DMS53 treated with DMSO at 0.1 percent for 48 hours (cell line): ENCODE measurements at regions not wholly inside any gene's neighbourhood (a gene's known extent, or its start where the extent isn't known, plus 50 kb on each side); places are given as distances from the start of the nearest gene placed in this dataset.

ENCODE experiments used
- DNase-seq: peaks from one replicate; lab custom pipeline; 2025; ENCODE audit not compliant: unreplicated experiment; lab: John Stamatoyannopoulos, UW

DNA sequence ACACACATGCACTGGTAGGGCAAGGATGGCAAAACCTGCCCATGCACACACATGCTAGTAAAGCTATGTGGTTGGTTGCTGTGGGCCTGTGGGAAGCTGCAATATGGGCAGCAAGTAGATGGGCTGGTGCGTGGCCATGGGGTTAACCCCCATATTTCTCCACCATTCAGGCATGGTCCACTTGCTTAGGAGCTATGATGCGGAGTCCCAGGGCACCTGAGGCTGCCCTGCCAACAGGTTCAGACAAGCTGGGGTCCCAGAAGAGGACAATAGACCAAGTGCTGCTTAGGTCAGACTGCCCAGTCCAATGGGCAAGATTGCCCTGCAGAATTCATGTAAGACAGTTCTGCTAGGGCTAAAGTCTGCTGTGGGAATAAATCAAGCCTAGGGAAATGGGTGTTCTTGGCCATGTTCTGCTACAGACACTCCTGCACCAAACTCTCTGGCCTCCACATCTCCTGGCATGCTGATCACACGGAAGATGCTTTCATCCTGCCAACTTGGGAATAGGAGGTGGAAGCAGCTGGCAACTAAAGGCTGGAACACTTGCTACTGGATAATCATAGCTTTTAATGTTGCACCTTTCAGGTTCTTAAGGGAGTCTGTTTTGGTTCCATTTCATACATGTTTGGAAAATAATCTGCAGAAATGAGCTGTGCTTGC, 646.3 kb upstream of the SLITRK1 start:
- no peak for DNase-seq

DNA sequence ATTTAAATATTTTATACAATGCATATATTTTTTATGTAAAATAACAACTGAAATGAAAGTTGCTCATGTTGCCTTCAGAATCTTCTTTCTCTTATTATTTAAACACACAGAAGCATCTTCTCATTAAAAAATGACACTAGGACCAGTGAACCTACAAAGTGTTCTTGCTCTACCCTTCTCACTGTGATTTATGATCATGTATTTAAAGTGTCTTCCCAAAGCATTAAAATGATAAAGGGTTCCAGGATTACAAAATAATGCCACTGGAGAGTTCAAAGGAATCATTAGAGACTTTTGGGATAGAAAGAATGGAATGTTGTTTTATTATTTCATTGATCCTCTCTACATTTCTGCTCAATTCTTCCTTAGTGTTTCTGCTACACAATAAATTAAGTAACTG, 643.6 kb upstream of the SLITRK1 start:
- DNase-seq, result no peak

DNA sequence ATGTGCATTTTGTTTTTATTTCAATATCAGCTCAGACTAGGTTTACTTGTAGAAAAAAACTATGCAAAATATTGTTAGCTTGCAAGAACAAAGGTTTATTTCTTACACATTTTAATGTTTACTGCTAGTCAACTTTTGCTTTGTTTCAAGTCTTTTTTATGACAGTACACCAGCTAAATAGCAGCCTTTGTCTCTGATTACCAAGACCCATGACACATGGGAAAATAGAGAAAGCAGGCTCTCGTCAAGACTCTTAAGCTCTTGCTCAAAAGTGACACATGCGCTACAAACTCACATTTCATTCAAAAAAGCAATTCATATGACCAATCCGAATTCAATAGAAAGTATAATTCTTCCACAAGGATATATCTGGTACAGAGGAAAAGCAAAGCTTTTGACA, 642.3 kb upstream of the SLITRK1 start:
- DNase-seq, result no peak

DNA sequence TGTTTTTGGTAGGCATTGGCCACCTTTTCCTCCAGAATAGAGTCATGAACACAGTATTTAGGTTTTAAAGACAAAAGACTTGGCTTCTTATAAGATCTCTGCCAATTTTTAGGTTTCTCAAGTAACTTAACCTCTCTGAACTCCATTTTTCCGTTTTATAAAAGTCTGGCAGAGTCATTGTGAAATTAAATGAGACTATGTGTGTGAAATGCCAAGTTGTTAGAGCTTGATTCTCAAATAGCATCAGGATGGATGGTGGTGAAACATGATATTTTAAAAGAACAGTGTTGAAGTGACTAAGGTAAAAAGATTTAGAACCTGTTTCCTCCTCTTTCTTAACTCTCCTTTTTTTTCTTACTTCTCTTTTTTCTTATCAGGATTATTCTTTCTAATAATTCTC, 617.7 kb upstream of the SLITRK1 start:
- no peak for DNase-seq

DNA sequence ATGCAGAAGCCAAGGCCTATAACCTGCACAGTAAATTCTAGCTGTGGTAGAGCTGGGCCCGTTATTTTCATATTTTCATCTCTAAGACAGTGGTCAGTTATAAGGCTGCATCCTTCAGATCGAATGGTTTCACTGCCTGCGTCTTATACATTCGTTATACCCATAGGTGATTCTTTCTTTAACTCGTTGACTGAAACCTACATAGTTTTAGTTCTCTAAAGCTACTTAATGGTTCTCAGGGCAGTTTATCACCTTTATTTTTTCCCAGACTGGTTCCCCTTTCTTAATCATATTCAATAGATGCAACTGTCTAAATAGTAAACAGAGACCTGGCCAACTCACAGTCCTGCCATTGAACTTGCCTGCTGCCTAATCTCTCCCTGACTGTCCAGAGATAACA, 615.3 kb upstream of the SLITRK1 start:
- no peak for DNase-seq

DNA sequence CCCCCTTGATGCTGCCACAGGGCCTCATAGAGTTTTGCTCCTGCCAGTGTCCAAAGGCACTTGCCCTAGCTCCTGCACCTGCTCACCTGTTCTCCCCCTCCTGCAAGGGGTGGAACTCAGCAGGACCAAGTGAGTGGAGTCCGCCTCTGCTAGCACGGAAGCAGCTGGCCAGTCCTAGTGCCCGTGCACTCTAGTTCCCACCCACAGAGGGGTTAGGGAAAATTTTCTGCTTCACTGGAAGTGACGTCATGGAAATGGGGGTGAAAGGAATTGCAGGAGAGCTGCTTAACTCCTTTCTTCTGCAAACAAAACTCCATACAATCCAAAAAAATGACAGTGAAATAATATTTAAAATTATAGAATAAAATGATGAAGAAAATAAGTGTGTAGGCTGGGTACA, 609.7 kb upstream of the SLITRK1 start:
- no peak for DNase-seq

DNA sequence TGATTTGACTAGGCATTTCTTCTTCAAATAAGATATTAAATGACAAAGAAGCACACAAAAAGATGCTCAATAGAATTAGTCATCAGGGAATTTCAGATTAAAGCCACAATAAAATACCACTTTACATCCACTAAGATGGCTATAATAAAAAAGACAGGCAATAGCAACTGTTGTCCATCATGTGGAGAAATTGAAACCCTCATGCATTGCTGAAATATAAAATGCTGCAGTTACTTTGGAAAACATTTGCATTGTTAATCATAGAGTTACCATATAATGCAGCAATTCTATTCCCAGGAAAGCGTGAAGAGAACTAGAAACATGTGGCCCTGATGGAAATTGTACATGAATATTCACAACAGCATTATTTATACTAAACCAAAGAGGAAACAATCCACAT, 605.5 kb upstream of the SLITRK1 start:
- DNase-seq, result no peak

DNA sequence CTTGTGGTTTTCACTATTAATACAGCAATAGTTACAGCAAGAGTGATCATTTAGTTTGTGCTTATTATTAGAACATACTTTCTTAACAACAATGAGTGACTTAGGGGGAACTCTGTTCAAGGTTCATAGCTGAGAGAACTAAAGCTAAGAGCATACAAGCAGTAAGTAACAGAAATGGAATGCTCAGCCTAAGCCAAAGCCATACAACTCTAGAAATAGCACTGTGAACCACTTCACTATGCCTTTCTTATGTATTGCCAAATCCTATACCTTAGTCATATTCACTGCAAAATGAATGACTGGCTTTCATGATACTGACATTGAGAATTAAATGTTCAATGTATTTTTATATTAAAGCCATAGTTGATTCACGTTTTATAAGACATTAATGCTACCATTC, 599.7 kb upstream of the SLITRK1 start:
- DNase-seq, result no peak

DNA sequence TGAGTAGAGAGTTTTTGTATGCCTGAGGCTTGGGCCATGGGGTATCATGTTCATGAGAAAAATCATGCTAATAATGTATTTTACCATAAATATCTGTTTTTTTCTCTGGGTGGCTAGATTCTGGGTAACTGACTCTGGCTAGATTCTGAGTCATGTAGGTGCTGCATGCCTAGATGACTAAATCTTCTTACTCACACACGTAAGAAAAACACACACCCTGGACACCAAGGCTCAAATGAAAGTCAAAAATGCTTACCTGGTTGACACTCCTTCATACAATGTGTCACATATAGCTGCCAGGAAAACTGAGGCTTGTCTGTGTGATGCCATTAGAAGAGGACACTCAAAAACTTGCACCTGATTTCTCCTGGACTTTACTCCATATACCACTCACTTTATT, 597.4 kb upstream of the SLITRK1 start:
- no peak for DNase-seq

DNA sequence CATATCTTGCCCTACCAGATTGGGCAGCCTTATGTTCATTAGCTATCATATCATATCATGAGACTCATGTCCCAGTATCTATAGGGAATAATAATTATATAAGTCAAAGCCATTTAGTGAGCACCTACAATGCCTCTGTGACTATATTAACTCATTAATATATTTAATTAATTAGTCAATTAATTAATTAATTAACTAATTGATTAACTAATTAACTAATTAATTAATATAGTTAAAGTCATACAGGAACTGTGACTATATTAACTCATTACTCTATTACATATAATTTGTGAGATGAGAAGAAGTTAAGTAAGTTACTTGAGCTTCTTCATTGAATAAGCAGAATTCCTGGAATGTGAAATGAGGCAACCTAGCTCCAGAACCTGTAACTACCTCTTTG, 588.3 kb upstream of the SLITRK1 start:
- no peak for DNase-seq

DNA sequence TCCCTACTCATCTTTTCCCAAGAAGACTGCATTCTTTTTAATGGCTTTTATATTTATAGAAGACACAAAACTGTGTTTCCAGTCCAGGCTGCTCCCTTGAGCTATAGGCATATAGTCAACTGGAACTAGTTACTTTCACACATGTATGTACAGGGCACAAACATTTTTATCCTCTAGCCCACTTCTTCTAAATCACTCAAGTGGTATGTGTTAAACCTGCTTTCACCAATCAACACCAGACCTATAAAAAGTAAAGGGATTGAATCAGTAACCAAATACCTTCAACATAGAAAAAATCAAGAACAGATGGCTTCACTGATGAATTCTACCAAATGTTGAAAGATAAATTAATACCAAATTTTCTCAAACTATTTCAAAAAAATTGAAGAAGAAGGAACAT, 584.2 kb upstream of the SLITRK1 start:
- no peak for DNase-seq

DNA sequence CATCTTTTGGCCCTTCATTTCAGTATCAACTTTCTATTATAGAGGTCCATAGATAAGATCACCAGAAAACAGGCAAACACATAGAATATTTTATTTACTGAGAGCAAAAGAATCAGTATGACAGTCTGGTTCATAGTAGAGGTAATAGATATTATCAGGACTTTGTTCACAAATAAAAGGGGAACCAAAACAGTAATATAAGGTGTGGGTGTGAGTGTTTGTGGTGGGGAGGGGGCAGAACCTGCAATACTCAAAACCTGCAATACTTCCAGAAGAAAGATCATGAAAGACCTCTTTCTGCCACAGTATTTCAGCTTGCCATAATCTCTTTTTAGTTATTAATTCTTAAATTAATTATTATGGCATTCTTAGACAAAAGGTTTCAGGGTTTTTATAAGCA, 578.7 kb upstream of the SLITRK1 start:
- no peak for DNase-seq

DNA sequence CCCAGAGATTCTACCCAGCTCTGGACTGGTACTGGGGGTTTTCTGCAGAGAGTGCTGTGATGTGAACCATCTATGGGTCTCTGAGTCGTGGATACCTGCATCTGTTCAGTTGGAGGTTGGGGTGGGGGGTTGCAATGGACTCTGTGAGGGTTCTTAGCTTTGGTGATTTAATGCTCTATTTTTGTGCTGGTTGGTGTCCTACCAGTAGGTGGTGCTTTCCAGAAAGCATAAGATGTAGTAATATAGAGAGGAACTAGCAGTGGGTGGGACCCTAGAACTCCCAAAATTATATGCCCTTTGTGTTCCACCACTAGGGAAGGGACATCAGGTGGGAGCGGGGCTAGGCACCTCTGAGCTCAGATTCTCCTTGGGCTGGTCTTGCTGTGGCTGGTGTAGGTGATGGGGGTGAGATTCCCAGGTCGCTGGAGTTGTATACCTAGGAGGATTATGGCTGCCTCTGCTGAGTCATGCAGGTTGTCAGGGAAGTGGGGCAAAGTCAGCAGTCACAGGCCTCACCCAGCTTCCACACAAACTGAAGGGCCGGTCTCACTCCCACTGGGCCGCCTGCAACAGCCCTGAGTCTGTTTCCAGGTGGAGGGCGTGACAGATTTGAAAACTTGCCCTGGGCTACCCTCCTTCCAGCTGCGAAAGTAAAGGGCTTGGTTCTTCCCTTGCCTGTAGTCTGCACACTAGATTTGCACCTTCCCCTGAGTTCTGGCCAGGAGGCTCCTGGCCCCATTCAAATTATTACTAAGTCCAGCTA, 573.0 kb upstream of the SLITRK1 start:
- DNase-seq, result no peak

DNA sequence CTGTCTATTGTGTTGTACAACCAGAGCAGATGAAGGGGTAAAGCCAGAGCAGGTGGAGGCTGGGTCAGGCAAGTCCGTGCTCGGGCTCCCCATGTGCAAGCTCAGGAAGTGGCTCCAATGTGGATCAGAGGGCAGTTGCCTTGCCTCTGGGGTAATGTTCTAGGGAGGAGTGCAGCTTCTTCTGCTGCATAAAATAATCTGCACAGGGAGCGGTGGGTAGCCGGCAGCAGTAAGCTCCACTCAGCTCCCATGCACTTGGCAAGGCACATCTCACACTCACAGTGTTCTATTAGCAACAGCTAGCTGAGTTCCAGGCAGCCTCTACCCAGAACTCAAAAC, 565.3 kb upstream of the SLITRK1 start:
- no peak for DNase-seq

DNA sequence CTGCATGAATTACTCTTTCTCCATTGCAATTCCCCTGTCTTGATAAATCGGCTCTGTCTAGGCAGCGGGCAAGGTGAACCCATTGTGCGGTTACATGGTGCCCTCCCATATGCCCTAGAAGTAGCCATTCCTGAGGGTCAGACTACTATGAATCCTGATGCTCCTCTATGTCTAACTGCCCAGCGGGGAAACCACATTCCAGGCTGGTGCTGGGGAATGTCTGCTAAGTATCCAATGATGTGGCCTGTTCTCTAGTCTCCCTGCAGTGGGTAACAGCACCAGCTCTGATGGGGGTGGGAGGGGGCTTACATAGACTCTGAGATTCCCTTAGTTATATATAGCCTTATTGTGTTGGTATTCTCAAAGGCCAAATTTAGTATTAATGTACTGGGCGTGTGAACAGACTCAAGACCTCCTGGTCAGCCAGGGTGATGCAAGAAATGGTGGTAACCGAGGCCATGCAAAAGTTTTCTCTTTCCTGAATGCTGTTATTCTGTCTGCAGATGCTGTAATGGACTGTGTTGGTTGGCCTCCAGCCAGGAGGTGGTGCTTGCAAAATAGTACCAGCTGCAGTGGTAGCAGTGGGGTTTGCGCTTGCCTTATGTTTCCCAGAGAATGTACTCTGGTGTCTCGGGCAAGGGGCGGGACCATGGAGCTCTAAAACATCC, 564.8 kb upstream of the SLITRK1 start:
- no peak for DNase-seq

DNA sequence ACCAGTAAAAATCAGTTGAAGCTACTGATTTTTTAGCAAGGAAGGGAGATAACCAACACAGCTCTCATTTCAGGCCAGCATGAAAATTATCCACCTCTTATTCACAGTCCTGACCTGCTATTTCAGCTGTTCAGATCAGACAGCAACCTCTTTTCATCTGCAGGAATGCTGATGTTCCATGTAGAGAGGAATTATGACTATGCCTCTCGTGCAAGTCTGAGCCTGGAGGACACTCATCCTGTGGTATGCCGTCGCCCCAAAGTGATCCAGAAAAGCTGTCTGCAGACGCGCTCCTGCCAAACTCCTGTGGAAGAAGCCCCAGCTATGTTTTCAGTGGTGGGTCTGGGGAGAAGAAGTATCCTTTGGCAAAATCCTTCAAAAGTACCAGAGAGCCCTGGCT, 563.5 kb upstream of the SLITRK1 start:
- DNase-seq, result no peak

DNA sequence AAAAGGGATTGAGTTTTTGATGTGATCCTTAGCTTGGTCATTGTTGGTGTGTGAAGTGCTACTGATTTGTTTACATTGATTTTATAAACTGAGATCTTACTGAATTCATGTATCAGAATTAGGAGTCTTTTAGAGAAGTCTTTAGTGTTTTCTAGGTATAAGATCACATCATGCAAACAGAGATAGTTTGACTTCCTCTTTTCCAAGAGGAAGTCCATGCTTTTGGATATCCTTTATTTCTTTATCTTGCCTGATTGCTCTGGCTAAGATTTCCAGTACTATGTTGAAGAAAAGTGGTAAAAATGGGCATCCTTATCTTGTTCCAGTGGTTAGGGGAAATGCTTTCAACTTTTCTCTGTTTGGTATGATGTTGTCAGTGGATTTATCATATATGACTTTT, 561.2 kb upstream of the SLITRK1 start:
- no peak for DNase-seq

DNA sequence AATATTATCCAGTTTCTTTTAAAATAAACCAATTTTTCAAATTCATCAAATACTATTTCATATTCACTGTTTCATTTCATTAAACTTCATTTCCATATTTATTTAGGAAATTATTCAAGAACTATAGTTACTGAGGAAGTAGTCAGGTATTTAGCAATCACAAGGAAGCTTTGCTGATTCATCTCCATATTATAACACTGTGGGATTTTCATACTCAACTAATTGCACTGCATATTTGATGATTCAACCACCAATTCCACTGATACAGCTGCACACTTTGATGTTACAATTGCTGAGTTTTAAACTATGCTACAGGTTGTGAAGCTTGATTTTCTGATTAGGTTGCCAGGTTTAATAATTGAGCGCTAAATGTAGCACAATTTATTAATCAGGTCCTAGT, 556.8 kb upstream of the SLITRK1 start:
- no peak for DNase-seq

DNA sequence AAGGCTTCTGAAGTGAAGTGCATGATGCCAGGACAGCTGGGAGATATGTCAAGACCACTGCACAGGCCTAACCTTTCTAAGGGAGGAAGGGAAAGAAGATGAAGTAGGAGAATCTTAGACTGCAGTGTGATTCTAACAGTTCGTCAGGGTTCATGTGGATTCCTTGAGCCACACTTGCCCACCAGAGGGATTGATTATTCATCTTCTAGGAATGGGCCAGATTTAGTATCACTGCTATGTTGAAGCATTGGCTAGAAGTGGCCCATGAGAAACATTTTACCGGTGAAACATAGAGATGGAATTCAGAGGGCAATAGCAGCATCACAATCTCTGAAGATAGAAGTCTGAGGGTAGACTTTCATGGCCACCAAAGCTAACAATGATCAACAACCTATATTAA, 550.8 kb upstream of the SLITRK1 start:
- DNase-seq, result no peak

DNA sequence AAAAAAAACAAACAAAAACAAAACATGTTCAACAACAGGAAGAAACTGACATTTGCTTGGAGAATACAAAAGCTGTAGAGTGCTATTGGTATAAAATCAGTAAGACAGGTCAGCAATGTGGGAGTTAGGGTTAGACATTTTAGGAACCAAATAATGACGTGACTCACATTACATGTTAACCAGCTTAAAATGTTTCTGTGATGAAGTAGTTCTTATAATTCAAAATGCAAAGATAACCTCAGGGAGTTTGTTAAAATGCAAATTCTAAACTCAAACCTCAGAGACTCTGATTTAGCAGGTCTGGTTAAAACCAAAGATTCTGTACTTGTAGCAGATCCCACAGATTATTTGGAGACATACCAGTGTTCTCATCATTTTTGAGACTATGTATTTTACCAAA, 549.4 kb upstream of the SLITRK1 start:
- DNase-seq, result no peak

DNA sequence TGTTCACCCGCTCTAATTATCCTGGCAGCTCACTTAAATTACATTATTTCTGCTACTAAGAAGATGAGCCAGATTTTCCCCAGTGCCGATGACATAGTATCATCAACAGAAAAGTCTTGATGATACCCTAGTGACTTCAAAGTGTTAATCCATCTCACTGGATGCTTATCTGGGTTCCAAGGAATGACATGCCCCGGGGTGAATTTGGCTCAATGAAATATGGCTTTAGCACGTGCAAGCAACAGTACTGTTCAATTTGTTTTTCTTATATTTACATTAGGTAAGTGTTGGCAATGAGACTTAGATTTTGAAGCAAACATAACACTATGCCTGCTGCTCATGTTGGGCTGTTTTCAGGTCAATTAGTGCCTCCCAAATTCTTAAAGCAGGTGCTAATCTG, 548.2 kb upstream of the SLITRK1 start:
- DNase-seq, result no peak

DNA sequence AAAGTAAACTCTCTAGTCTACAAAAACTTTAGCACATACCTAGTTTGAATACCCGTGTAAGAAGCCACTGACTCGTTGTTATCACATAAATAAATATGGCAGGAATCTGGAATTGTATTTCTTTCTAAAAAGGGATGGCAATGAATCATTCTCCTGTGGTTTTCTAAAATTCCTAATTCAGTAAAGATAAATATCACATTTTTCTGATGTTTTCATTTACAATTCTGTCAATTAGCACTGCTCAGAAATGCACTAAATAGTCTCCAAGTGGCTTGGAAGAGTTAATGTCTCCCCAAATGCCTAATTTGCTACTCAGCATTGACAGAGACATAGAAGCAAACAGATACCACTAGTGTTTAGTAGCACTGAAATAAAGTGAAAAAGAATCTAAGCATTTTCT, 547.7 kb upstream of the SLITRK1 start:
- no peak for DNase-seq

DNA sequence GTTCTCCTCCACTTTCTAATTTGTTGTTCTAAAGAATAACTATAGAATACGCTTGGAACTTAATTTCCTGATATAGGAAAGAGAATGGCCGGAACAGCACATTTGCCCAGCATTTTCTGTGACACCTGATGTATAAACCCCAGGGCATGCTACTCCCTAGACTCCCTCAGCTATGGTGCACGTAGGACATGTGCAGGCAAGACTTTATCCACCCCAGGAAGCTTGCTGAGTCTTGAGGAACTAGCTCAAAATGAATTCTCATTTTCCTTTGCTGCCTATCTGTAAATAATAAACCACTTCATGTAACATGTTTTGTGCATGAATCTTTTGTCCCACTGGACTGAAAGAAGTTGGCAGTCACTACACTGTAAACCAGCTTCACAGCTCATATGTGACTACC, 535.8 kb upstream of the SLITRK1 start:
- DNase-seq, result no peak
